ENCODE measurements at regions not wholly inside any gene's neighbourhood (a gene's known extent, or its start where the extent isn't known, plus 50 kb on each side); places are given as distances from the start of the nearest gene placed in this dataset.
"Not testable (repeated sequence)": the region's sequence is repeated elsewhere in the genome, so short reads cannot be mapped to it uniquely, and the experiment has no call there.

GRCh38 chrX:68989456-68989855, 160.6 kb downstream of the EFNB1 start:
- H3K4me1 Mint-ChIP-seq = peaks cover 2% of the 10 kb centered on the region
- ATAC-seq (no peak), DNase-seq (no peak)
- H3K36me3 Mint-ChIP-seq (ENCODE audit: low read depth) = no peaks in the 10 kb centered on the region
- peaks cover 10% of the 10 kb centered on the region for H3K27me3 Mint-ChIP-seq
- H3K9me3 ChIP-seq (ENCODE audit: control insufficient read depth, low read length, poor library complexity, severe bottlenecking) = no peaks in the 10 kb centered on the region
- H3K4me3 Mint-ChIP-seq = no peak overlapping the region
- no peak overlapping the region for H3K27ac Mint-ChIP-seq

GRCh38 chrX:68988865-68989264, 160.0 kb downstream of the EFNB1 start:
- Mint-ChIP-seq H3K27ac (no peak overlapping the region), H3K36me3 (ENCODE audit: low read depth) (no peaks in the 10 kb centered on the region), H3K4me3 (no peak overlapping the region), H3K27me3 (peaks cover 10% of the 10 kb centered on the region), H3K4me1 (peaks cover 2% of the 10 kb centered on the region)
- ATAC-seq (no peak), DNase-seq (no peak)
- H3K9me3 ChIP-seq (ENCODE audit: control insufficient read depth, low read length, poor library complexity, severe bottlenecking) = no peaks in the 10 kb centered on the region

GRCh38 chrX:68985135-68985755, 156.4 kb downstream of the EFNB1 start:
- ATAC-seq = no peak
- H3K36me3 Mint-ChIP-seq (ENCODE audit: low read depth) = no peaks in the 10 kb centered on the region
- peaks cover 5% of the 10 kb centered on the region for H3K27me3 Mint-ChIP-seq
- H3K4me3 Mint-ChIP-seq = no peak overlapping the region
- no peak for DNase-seq
- no peak overlapping the region for H3K27ac Mint-ChIP-seq
- H3K9me3 ChIP-seq (ENCODE audit: control insufficient read depth, low read length, poor library complexity, severe bottlenecking) = no peaks in the 10 kb centered on the region
- no peaks in the 10 kb centered on the region for H3K4me1 Mint-ChIP-seq

- Mint-ChIP-seq H3K4me3 (no peak overlapping the region), H3K36me3 (ENCODE audit: low read depth) (no peaks in the 10 kb centered on the region), H3K27me3 (peaks cover 5% of the 10 kb centered on the region), H3K27ac (no peak overlapping the region), H3K4me1 (no peaks in the 10 kb centered on the region)
- ATAC-seq = no peak
- no peaks in the 10 kb centered on the region for H3K9me3 ChIP-seq (ENCODE audit: control insufficient read depth, low read length, poor library complexity, severe bottlenecking)
- no peak for DNase-seq
These were observed 154.4 kb downstream of the EFNB1 start for GRCh38 chrX:68983004-68983857.

GRCh38 chrX:68982476-68982875, 153.7 kb downstream of the EFNB1 start:
- Mint-ChIP-seq H3K4me3 (no peak overlapping the region), H3K27me3 (peaks cover 5% of the 10 kb centered on the region), H3K4me1 (no peaks in the 10 kb centered on the region), H3K36me3 (ENCODE audit: low read depth) (no peaks in the 10 kb centered on the region), H3K27ac (no peak overlapping the region)
- no peaks in the 10 kb centered on the region for H3K9me3 ChIP-seq (ENCODE audit: control insufficient read depth, low read length, poor library complexity, severe bottlenecking)
- ATAC-seq = no peak
- DNase-seq = no peak

- Mint-ChIP-seq H3K27me3 (no peaks in the 10 kb centered on the region), H3K4me1 (no peaks in the 10 kb centered on the region), H3K36me3 (ENCODE audit: low read depth) (no peaks in the 10 kb centered on the region), H3K27ac (no peak overlapping the region), H3K4me3 (no peak overlapping the region)
- no peak for DNase-seq
- H3K9me3 ChIP-seq (ENCODE audit: control insufficient read depth, low read length, poor library complexity, severe bottlenecking) = no peaks in the 10 kb centered on the region
- ATAC-seq = no peak
These were observed 152.2 kb downstream of the EFNB1 start for GRCh38 chrX:68980906-68981616.

GRCh38 chrX:68978655-68979054, 149.8 kb downstream of the EFNB1 start:
- H3K4me1 Mint-ChIP-seq = no peaks in the 10 kb centered on the region
- no peak overlapping the region for H3K27ac Mint-ChIP-seq
- H3K36me3 Mint-ChIP-seq (ENCODE audit: low read depth) = no peaks in the 10 kb centered on the region
- ATAC-seq (no peak), DNase-seq (no peak)
- no peaks in the 10 kb centered on the region for H3K27me3 Mint-ChIP-seq
- no peaks in the 10 kb centered on the region for H3K9me3 ChIP-seq (ENCODE audit: control insufficient read depth, low read length, poor library complexity, severe bottlenecking)
- no peak overlapping the region for H3K4me3 Mint-ChIP-seq

- no peaks in the 10 kb centered on the region for H3K27me3 Mint-ChIP-seq
- H3K4me1 Mint-ChIP-seq = no peaks in the 10 kb centered on the region
- DNase-seq = no peak
- no peak overlapping the region for H3K4me3 Mint-ChIP-seq
- H3K9me3 ChIP-seq (ENCODE audit: control insufficient read depth, low read length, poor library complexity, severe bottlenecking) = no peaks in the 10 kb centered on the region
- ATAC-seq = no peak
- no peak overlapping the region for H3K27ac Mint-ChIP-seq
- no peaks in the 10 kb centered on the region for H3K36me3 Mint-ChIP-seq (ENCODE audit: low read depth)
These were observed 149.4 kb downstream of the EFNB1 start for GRCh38 chrX:68978255-68978654.

- H3K27me3 Mint-ChIP-seq = no peaks in the 10 kb centered on the region
- DNase-seq = no peak
- H3K4me3 Mint-ChIP-seq = no peak overlapping the region
- no peaks in the 10 kb centered on the region for H3K9me3 ChIP-seq (ENCODE audit: control insufficient read depth, low read length, poor library complexity, severe bottlenecking)
- H3K27ac Mint-ChIP-seq = no peak overlapping the region
- no peaks in the 10 kb centered on the region for H3K4me1 Mint-ChIP-seq
- no peak for ATAC-seq
- no peaks in the 10 kb centered on the region for H3K36me3 Mint-ChIP-seq (ENCODE audit: low read depth)
These were observed 124.5 kb downstream of the EFNB1 start for GRCh38 chrX:68953331-68953730.

- not testable (repeated sequence) for H3K27ac Mint-ChIP-seq; ATAC-seq; H3K36me3 Mint-ChIP-seq (ENCODE audit: low read depth); H3K4me3 Mint-ChIP-seq; H3K4me1 Mint-ChIP-seq; H3K27me3 Mint-ChIP-seq; H3K9me3 ChIP-seq (ENCODE audit: control insufficient read depth, low read length, poor library complexity, severe bottlenecking); DNase-seq
These were observed 123.3 kb downstream of the EFNB1 start for GRCh38 chrX:68951942-68952619.

GRCh38 chrX:68950937-68951336, 122.1 kb downstream of the EFNB1 start:
- no peak for DNase-seq
- Mint-ChIP-seq H3K4me3 (no peak overlapping the region), H3K36me3 (ENCODE audit: low read depth) (no peaks in the 10 kb centered on the region), H3K27ac (no peak overlapping the region), H3K4me1 (no peaks in the 10 kb centered on the region), H3K27me3 (no peaks in the 10 kb centered on the region)
- H3K9me3 ChIP-seq (ENCODE audit: control insufficient read depth, low read length, poor library complexity, severe bottlenecking) = no peaks in the 10 kb centered on the region
- ATAC-seq = no peak

- DNase-seq = no peak
These were observed 119.2 kb downstream of the EFNB1 start for GRCh38 chrX:68947882-68948605.

More at GRCh38 chrX:68947882-68948605, 119.2 kb downstream of the EFNB1 start:
- H3K9me3 ChIP-seq (ENCODE audit: control insufficient read depth, low read length, poor library complexity, severe bottlenecking) = no peaks in the 10 kb centered on the region
- H3K4me1 Mint-ChIP-seq = no peaks in the 10 kb centered on the region
- no peak overlapping the region for H3K27ac Mint-ChIP-seq
- H3K36me3 Mint-ChIP-seq (ENCODE audit: low read depth) = no peaks in the 10 kb centered on the region
- H3K4me3 Mint-ChIP-seq = no peak overlapping the region
- no peak for ATAC-seq
- no peaks in the 10 kb centered on the region for H3K27me3 Mint-ChIP-seq

All from T-helper 17 cell (primary cell).